ENCODE measurements at regions not wholly inside any gene's neighbourhood (a gene's known extent, or its start where the extent isn't known, plus 50 kb on each side); places are given as distances from the start of the nearest gene placed in this dataset.

DNA sequence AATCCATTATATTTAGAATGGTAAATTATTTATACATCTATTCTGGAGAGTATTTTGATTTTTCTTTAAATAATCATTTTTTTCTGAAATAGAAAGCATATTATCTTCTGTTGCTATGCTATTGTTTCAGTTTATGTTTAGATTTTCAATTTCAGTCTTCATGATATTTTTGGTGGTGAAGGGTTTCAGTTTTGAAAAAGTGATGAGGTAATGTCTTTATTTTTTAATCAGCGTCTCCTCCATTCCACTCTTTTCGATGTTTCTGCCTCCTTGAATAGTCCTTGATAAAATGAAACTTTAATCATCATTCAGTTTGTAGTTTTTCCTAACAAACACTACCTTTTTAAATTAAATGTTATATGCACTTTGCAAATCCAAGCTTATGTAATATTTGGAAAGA is 428.6 kb downstream of the PTPRC start:
- Mint-ChIP-seq H3K4me1 (ENCODE audit: unreplicated experiment) (no peaks in the 10 kb centered on the region), H3K9me3 (no peaks in the 10 kb centered on the region), H3K36me3 (no peaks in the 10 kb centered on the region), H3K4me3 (no peak overlapping the region), H3K27ac (no peak overlapping the region), H3K27me3 (no peaks in the 10 kb centered on the region)
- TF ChIP-seq, protein P1, sequence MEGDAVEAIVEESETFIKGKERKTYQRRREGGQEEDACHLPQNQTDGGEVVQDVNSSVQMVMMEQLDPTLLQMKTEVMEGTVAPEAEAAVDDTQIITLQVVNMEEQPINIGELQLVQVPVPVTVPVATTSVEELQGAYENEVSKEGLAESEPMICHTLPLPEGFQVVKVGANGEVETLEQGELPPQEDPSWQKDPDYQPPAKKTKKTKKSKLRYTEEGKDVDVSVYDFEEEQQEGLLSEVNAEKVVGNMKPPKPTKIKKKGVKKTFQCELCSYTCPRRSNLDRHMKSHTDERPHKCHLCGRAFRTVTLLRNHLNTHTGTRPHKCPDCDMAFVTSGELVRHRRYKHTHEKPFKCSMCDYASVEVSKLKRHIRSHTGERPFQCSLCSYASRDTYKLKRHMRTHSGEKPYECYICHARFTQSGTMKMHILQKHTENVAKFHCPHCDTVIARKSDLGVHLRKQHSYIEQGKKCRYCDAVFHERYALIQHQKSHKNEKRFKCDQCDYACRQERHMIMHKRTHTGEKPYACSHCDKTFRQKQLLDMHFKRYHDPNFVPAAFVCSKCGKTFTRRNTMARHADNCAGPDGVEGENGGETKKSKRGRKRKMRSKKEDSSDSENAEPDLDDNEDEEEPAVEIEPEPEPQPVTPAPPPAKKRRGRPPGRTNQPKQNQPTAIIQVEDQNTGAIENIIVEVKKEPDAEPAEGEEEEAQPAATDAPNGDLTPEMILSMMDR (conservative IDR thresholded peaks at IDR 0.05): no peak
- no peak for DNase-seq (ENCODE audit: extremely low spot score, unreplicated experiment)

DNA sequence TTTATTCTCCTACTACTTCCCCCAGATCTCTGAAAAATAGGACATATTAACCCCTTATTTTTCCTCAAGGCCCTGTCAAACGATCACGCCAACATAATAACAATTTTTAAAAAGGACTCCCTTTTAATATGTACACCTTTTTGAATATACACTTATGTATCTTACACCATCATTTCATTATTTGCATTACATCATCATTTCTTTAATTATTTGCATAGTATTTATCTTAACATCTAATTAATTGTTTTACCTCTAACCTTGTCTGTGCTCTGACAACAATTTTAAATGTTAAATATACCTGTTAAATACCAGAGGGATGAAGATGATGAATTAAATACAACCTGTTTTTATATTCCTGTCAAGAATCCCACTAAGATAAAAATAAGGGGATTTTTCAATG is 432.2 kb downstream of the PTPRC start:
- Mint-ChIP-seq H3K27ac (no peak overlapping the region), H3K27me3 (no peaks in the 10 kb centered on the region), H3K36me3 (no peaks in the 10 kb centered on the region), H3K9me3 (no peaks in the 10 kb centered on the region), H3K4me1 (ENCODE audit: unreplicated experiment) (no peaks in the 10 kb centered on the region), H3K4me3 (no peak overlapping the region)
- DNase-seq (ENCODE audit: extremely low spot score, unreplicated experiment): no peak
- TF ChIP-seq, protein P1 (conservative IDR thresholded peaks at IDR 0.05): no peak

DNA sequence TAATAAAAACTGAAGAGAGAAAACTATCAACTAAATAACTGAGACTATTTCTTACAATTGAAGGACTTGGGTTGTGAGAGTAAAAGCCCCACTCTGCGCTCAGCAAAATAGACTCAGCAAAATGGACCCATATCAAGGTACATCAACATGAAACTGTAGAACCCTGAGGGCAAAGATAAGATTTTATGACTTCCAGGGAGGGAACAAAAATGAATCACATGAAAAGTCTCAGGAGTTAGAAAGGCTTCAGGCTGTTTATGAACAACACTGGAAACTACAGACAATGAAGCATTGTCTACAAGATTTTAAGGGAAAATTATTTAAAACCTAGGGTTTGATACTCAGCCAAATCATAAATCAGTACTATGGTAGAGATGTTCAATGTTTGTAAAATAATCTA is 434.3 kb downstream of the PTPRC start:
- Mint-ChIP-seq H3K27ac (no peak overlapping the region), H3K27me3 (no peaks in the 10 kb centered on the region), H3K4me1 (ENCODE audit: unreplicated experiment) (no peaks in the 10 kb centered on the region), H3K36me3 (no peaks in the 10 kb centered on the region), H3K4me3 (no peak overlapping the region), H3K9me3 (no peaks in the 10 kb centered on the region)
- TF ChIP-seq, protein P1 (conservative IDR thresholded peaks at IDR 0.05): no peak
- DNase-seq (ENCODE audit: extremely low spot score, unreplicated experiment): no peak

DNA sequence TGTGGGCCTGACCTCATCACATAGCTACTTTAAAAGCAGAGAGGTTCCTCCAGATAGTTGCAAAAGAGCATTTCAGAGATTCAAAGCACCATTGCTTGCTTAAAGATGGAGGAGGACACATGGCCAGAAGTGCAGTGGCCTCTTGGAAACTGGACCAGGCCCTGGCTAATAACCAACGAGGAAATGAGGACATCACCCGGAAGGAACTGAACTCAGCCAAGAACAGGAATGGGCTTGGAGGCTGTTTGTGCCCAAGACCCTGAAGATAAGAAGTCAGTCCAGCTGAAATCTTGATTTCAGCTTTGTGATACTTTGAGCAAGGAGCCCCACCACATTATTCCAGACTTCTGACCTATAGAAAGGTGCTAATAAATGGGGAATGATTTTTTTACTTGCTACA is 437.0 kb downstream of the PTPRC start:
- TF ChIP-seq, protein P1 (conservative IDR thresholded peaks at IDR 0.05): no peak
- no peak for DNase-seq (ENCODE audit: extremely low spot score, unreplicated experiment)

DNA sequence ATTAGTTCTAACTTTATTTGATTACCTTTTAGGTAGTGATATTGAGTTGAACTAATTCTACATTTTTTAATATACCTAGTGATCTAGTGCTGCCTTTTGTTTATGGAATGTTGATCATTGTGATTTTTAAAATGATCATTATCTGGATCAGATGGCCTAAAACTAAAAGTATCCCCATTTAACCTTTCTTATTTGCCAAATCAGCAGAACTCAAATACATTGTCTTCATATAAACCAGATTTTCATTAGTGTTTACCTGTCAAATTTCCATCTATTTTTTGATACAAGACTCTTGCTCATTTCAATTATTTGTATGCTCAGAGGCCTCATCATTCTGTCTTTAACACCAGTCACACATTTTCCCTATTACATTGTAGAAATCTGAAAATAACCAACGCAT is 441.2 kb downstream of the PTPRC start:
- no peak overlapping the region for H3K27ac Mint-ChIP-seq
- no peaks in the 10 kb centered on the region for H3K36me3 Mint-ChIP-seq
- H3K9me3 Mint-ChIP-seq: no peaks in the 10 kb centered on the region
- TF ChIP-seq, protein P1 (conservative IDR thresholded peaks at IDR 0.05): no peak
- DNase-seq (ENCODE audit: extremely low spot score, unreplicated experiment): no peak
- H3K4me3 Mint-ChIP-seq: no peak overlapping the region
- no peaks in the 10 kb centered on the region for H3K27me3 Mint-ChIP-seq
- H3K4me1 Mint-ChIP-seq (ENCODE audit: unreplicated experiment): peaks cover 8% of the 10 kb centered on the region

More for the DNA sequence above, 437.0 kb downstream of the PTPRC start:
- no peaks in the 10 kb centered on the region for H3K9me3 Mint-ChIP-seq
- no peak overlapping the region for H3K4me3 Mint-ChIP-seq
- H3K4me1 Mint-ChIP-seq (ENCODE audit: unreplicated experiment): no peaks in the 10 kb centered on the region
- no peaks in the 10 kb centered on the region for H3K36me3 Mint-ChIP-seq
- no peaks in the 10 kb centered on the region for H3K27me3 Mint-ChIP-seq
- H3K27ac Mint-ChIP-seq: no peak overlapping the region

DNA sequence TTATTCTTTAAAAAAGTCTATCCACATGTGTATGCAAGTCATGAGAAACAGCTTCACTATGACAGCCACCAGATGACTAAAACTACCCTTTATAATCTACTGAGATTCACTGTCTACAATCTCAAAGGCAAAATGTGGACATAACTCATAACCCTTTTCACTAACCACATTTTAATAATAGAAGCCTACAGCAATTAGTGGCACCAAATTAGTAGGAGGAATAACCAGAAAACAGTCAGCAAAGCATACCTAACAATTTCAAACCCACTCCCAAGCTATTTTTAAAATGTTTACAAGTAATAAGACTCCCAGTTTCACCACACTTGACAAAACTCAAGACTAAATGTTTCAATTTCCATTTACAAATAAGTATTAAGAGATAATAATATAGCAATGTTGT is 442.9 kb downstream of the PTPRC start:
- no peaks in the 10 kb centered on the region for H3K9me3 Mint-ChIP-seq
- no peak overlapping the region for H3K27ac Mint-ChIP-seq
- TF ChIP-seq, protein P1 (conservative IDR thresholded peaks at IDR 0.05): no peak
- no peaks in the 10 kb centered on the region for H3K36me3 Mint-ChIP-seq
- no peak for DNase-seq (ENCODE audit: extremely low spot score, unreplicated experiment)
- no peak overlapping the region for H3K4me3 Mint-ChIP-seq
- H3K27me3 Mint-ChIP-seq: no peaks in the 10 kb centered on the region
- H3K4me1 Mint-ChIP-seq (ENCODE audit: unreplicated experiment): peaks cover 8% of the 10 kb centered on the region

Data from type B pancreatic cell (in vitro differentiated cells).